Vagina (tissue), 2 donors: ENCODE measurements at regions not wholly inside any gene's neighbourhood (a gene's known extent, or its start where the extent isn't known, plus 50 kb on each side); places are given as distances from the start of the nearest gene placed in this dataset.

Experiments
- DNase-seq, 2 donors: peaks; one replicate each; pipeline ENCODE4 v3.0.0-alpha.2; 2017; ENCODE audit errors: extremely low spot score in 2 of 2
- H3K27ac ChIP-seq: fragments of 200-600 bp; sonication (generic); one replicate; pipeline ENCODE4 v1.5.1; 2019
- H3K27me3 ChIP-seq: fragments of 200-600 bp; sonication (generic); one replicate; pipeline ENCODE4 v1.5.1; 2019
- H3K36me3 ChIP-seq, 2 donors: fragments of 200-600 bp; sonication (generic); one replicate each; pipeline ENCODE4 v1.5.1; 2017 to 2019
- H3K4me1 ChIP-seq: fragments of 200-600 bp; sonication (generic); one replicate; pipeline ENCODE4 v1.5.1; 2019
- H3K4me3 ChIP-seq, 2 donors: fragments of 200-600 bp; sonication (generic); 1 replicate in 1 of 2; 2 replicates in 1 of 2; pipeline ENCODE4 v1.5.1; 2016 to 2019
- H3K9me3 ChIP-seq: fragments of 200-600 bp; sonication (generic); one replicate; pipeline ENCODE4 v1.5.1; 2019
- POLR2A ChIP-seq, 2 donors: fragments of 450-650 bp; IDR thresholded peaks; one replicate each; pipeline ENCODE4 v1.6.1; 2017; ENCODE audit warnings: antibody characterized with exemption in 2 of 2, mild to moderate bottlenecking in 2 of 2, moderate library complexity in 2 of 2
- POLR2AphosphoS5 ChIP-seq, 2 donors: sonication (generic); formaldehyde crosslinking; IDR thresholded peaks; one replicate each; pipeline ENCODE4 v1.9.0; 2017; ENCODE audit warnings: antibody characterized with exemption in 2 of 2, mild to moderate bottlenecking in 2 of 2, low read depth in 1 of 2; ENCODE audit not compliant: insufficient read depth in 1 of 2
- intact Hi-C: fragments of 100-400 bp; cut with DNase I; formaldehyde crosslinking; loops from one replicate; pipeline ENCODE4 v1.15.1; 2023
- TF ChIP-seq, protein P1 (sequence below), 3 experiments: fragments of 450-650 bp in 2 of 3; fragments of 200-600 bp in 1 of 3; sonication (generic) in 1 of 3; IDR thresholded peaks; one replicate each; pipeline ENCODE4 v1.5.1; 2017 to 2019; ENCODE audit warnings: antibody characterized with exemption in 3 of 3, mild to moderate bottlenecking in 2 of 3, moderate library complexity in 2 of 3

DNA sequence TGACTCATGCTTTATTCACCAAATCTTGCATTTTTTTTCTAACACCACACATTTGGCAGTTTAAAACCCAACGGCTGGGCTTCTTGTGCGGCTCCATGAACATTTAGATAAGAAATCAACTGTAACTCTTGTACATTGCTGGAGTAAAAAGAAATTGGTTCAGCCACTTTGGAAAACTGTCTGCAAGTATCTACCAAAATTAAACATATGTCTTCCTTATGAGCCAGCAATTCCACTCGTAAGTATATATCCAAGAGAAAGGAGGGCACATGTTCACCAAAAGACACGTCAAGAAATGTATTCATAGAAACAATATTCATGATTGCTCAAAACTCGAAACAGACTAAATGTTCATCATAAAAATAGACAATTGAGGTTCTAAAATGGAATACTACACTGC is 291.9 kb upstream of the POU1F1 start:
- Histone ChIP-seq H3K27ac (no peak overlapping the region), H3K36me3 (no peaks in the 10 kb centered on the region), H3K4me3 (no peak overlapping the region), H3K9me3 (no peaks in the 10 kb centered on the region), H3K27me3 (no peaks in the 10 kb centered on the region), H3K4me1 (no peaks in the 10 kb centered on the region)
- no peak for DNase-seq
- intact Hi-C loops = no loop called here
- TF ChIP-seq, protein P1, sequence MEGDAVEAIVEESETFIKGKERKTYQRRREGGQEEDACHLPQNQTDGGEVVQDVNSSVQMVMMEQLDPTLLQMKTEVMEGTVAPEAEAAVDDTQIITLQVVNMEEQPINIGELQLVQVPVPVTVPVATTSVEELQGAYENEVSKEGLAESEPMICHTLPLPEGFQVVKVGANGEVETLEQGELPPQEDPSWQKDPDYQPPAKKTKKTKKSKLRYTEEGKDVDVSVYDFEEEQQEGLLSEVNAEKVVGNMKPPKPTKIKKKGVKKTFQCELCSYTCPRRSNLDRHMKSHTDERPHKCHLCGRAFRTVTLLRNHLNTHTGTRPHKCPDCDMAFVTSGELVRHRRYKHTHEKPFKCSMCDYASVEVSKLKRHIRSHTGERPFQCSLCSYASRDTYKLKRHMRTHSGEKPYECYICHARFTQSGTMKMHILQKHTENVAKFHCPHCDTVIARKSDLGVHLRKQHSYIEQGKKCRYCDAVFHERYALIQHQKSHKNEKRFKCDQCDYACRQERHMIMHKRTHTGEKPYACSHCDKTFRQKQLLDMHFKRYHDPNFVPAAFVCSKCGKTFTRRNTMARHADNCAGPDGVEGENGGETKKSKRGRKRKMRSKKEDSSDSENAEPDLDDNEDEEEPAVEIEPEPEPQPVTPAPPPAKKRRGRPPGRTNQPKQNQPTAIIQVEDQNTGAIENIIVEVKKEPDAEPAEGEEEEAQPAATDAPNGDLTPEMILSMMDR (IDR thresholded peaks at IDR 0.05) = no peak
- TF ChIP-seq POLR2A (IDR thresholded peaks at IDR 0.05) (no peak), POLR2AphosphoS5 (IDR thresholded peaks at IDR 0.05; ENCODE audit: insufficient read depth in 1 of 2, low read depth in 1 of 2) (no peak)

DNA sequence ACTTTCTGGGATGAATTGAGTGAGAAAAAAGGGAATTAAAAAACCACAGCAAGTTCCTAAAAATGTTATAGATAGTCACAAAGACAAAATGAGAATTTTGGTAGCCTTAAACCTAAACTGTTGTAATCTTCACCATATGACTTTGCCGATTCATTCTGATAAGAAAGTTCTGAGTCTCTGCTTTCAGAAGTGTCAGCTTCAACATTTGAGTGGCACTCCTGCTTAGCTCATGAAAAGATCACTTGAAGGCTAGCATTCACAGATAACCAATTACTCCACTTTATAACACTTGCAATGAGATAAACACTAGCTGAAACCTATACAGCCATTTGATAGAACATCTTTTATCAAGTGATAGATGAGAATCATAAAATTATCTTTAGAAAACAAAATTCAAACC is 288.1 kb upstream of the POU1F1 start:
- no peaks in the 10 kb centered on the region for H3K36me3 ChIP-seq
- no peak overlapping the region for H3K4me3 ChIP-seq
- intact Hi-C loops = no loop called here
- DNase-seq = no peak
- no peaks in the 10 kb centered on the region for H3K4me1 ChIP-seq
- H3K27me3 ChIP-seq = no peaks in the 10 kb centered on the region
- no peaks in the 10 kb centered on the region for H3K9me3 ChIP-seq
- H3K27ac ChIP-seq = no peak overlapping the region
- TF ChIP-seq, protein P1 (IDR thresholded peaks at IDR 0.05) = no peak
- no peak for TF ChIP-seq POLR2A (IDR thresholded peaks at IDR 0.05)
- TF ChIP-seq POLR2AphosphoS5 (IDR thresholded peaks at IDR 0.05; ENCODE audit: insufficient read depth in 1 of 2, low read depth in 1 of 2) = no peak

DNA sequence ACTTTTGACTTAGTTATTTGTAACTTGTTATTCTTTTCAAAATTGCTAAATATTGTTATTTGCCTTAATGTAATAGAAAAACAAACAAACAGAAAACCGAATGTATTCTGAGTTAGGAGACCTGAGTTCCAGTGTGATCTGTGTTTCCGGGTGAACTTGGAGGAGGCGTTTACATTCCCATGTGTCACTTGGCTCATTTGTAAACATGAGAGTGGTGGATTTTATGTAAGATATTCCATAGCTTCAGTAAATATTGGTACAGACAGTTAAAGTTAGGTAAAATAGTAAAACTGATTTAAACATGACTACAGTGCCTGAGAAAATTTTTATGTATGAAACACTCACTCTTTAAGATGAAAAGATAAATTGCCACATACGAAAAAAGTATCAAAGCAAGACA is 287.3 kb upstream of the POU1F1 start:
- Histone ChIP-seq H3K27me3 (no peaks in the 10 kb centered on the region), H3K27ac (no peak overlapping the region), H3K4me3 (no peak overlapping the region), H3K4me1 (no peaks in the 10 kb centered on the region), H3K36me3 (no peaks in the 10 kb centered on the region), H3K9me3 (no peaks in the 10 kb centered on the region)
- no peak for DNase-seq
- TF ChIP-seq POLR2AphosphoS5 (IDR thresholded peaks at IDR 0.05; ENCODE audit: insufficient read depth in 1 of 2, low read depth in 1 of 2) (no peak), POLR2A (IDR thresholded peaks at IDR 0.05) (no peak)
- TF ChIP-seq, protein P1 (IDR thresholded peaks at IDR 0.05) = no peak
- intact Hi-C loops = no loop called here

DNA sequence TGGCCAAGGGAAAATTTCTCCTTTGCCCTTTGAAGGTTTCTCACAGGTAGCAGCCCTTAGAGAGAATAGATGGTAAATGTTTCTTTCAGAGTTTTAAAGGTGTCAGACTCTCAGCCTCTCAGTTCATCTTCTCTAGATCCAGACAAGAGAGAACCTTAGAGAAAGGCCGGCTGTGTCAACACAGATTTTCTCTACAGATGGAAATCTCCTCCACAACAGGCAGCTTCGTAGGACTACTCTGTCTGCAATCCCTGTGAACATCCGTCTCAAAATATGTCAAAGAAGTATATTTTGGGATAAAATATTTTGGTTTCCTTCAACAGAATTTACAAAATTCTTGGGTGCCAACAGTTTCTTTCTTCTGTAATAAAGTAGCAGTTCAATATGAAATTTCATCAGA is 282.1 kb upstream of the POU1F1 start:
- Histone ChIP-seq H3K9me3 (no peaks in the 10 kb centered on the region), H3K27me3 (no peaks in the 10 kb centered on the region), H3K36me3 (no peaks in the 10 kb centered on the region), H3K27ac (no peak overlapping the region), H3K4me1 (no peaks in the 10 kb centered on the region), H3K4me3 (no peak overlapping the region)
- DNase-seq = no peak
- intact Hi-C loops = no loop called here
- TF ChIP-seq, protein P1 (IDR thresholded peaks at IDR 0.05) = no peak
- no peak for TF ChIP-seq POLR2A (IDR thresholded peaks at IDR 0.05)
- TF ChIP-seq POLR2AphosphoS5 (IDR thresholded peaks at IDR 0.05; ENCODE audit: insufficient read depth in 1 of 2, low read depth in 1 of 2) = no peak

DNA sequence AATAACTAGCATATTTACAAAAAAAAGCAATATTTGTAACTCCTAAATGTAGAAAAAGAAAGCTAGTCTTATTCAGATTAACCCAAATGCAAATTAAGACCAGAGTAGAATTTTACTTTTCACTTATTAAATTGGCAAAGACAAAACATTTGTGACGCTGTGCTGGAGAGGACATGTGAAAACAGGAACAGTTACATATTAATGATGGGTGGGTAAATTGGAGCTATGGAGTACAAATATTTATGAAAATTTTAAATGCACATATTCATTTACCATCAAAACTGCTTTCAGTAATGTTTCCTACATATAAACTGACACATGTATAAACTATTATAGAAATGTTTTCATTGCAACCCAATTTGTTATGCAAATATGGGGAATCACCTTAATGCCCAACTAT is 278.9 kb upstream of the POU1F1 start:
- Histone ChIP-seq H3K9me3 (no peaks in the 10 kb centered on the region), H3K36me3 (no peaks in the 10 kb centered on the region), H3K27me3 (no peaks in the 10 kb centered on the region), H3K27ac (no peak overlapping the region), H3K4me1 (no peaks in the 10 kb centered on the region), H3K4me3 (no peak overlapping the region)
- no peak for DNase-seq
- TF ChIP-seq POLR2AphosphoS5 (IDR thresholded peaks at IDR 0.05; ENCODE audit: insufficient read depth in 1 of 2, low read depth in 1 of 2) (no peak), POLR2A (IDR thresholded peaks at IDR 0.05) (no peak)
- TF ChIP-seq, protein P1 (IDR thresholded peaks at IDR 0.05) = no peak
- intact Hi-C loops = no loop called here
